ENCODE measurements at regions not wholly inside any gene's neighbourhood (a gene's known extent, or its start where the extent isn't known, plus 50 kb on each side); places are given as distances from the start of the nearest gene placed in this dataset.
"Not testable (repeated sequence)": the region's sequence is repeated elsewhere in the genome, so short reads cannot be mapped to it uniquely, and the experiment has no call there.

- Mint-ChIP-seq H3K36me3 (ENCODE audit: low read depth) (no peaks in the 10 kb centered on the region), H3K27ac (no peak overlapping the region), H3K4me1 (no peaks in the 10 kb centered on the region), H3K4me3 (no peak overlapping the region), H3K9me3 (peaks cover 3% of the 10 kb centered on the region), H3K27me3 (no peaks in the 10 kb centered on the region)
- CTCF ChIA-PET, result no interaction called here
- no peak for DNase-seq
- POLR2A ChIA-PET, result no interaction called here
These were observed 248.9 kb upstream of the THUMPD2 start for GRCh38 chr2:40027968-40028367.

GRCh38 chr2:40025276-40025675 is 246.2 kb upstream of the THUMPD2 start:
- POLR2A ChIA-PET; H3K27me3 Mint-ChIP-seq; CTCF ChIA-PET; H3K4me1 Mint-ChIP-seq; H3K4me3 Mint-ChIP-seq; DNase-seq; H3K27ac Mint-ChIP-seq; H3K36me3 Mint-ChIP-seq (ENCODE audit: low read depth): not testable (repeated sequence)
- peaks cover 18% of the 10 kb centered on the region for H3K9me3 Mint-ChIP-seq

- POLR2A ChIA-PET, result no interaction called here
- Mint-ChIP-seq H3K9me3 (peaks cover 21% of the 10 kb centered on the region), H3K27me3 (no peaks in the 10 kb centered on the region), H3K27ac (no peak overlapping the region), H3K4me3 (no peak overlapping the region), H3K4me1 (no peaks in the 10 kb centered on the region), H3K36me3 (ENCODE audit: low read depth) (no peaks in the 10 kb centered on the region)
- no peak for DNase-seq
- CTCF ChIA-PET, result no interaction called here
These were observed 241.9 kb upstream of the THUMPD2 start for GRCh38 chr2:40020997-40021396.

GRCh38 chr2:40016151-40016885 is 237.3 kb upstream of the THUMPD2 start:
- no peaks in the 10 kb centered on the region for H3K27me3 Mint-ChIP-seq
- no peak overlapping the region for H3K27ac Mint-ChIP-seq
- no peaks in the 10 kb centered on the region for H3K36me3 Mint-ChIP-seq (ENCODE audit: low read depth)
- DNase-seq, result no peak
- ChIA-PET CTCF (no interaction called here), POLR2A (no interaction called here)
- H3K9me3 Mint-ChIP-seq, result peaks cover 13% of the 10 kb centered on the region
- no peaks in the 10 kb centered on the region for H3K4me1 Mint-ChIP-seq
- H3K4me3 Mint-ChIP-seq, result no peak overlapping the region

GRCh38 chr2:40013962-40014361 is 234.9 kb upstream of the THUMPD2 start:
- H3K4me1 Mint-ChIP-seq; CTCF ChIA-PET; POLR2A ChIA-PET; H3K27me3 Mint-ChIP-seq; H3K9me3 Mint-ChIP-seq; H3K36me3 Mint-ChIP-seq (ENCODE audit: low read depth); H3K27ac Mint-ChIP-seq; DNase-seq; H3K4me3 Mint-ChIP-seq: not testable (repeated sequence)

GRCh38 chr2:40004336-40004735 is 225.3 kb upstream of the THUMPD2 start:
- ChIA-PET CTCF (interaction anchor here (1.0 kb wide), 1 partner anchor 91 kb away, joined by 3 read pairs; no protein-coding TSS in a partner anchor), POLR2A (no interaction called here)
- H3K36me3 Mint-ChIP-seq (ENCODE audit: low read depth), result no peaks in the 10 kb centered on the region
- H3K27me3 Mint-ChIP-seq, result no peaks in the 10 kb centered on the region
- no peak overlapping the region for H3K27ac Mint-ChIP-seq
- no peak overlapping the region for H3K4me3 Mint-ChIP-seq
- H3K4me1 Mint-ChIP-seq, result no peaks in the 10 kb centered on the region
- no peak for DNase-seq
- no peaks in the 10 kb centered on the region for H3K9me3 Mint-ChIP-seq

GRCh38 chr2:40002339-40002738 is 223.3 kb upstream of the THUMPD2 start:
- no peaks in the 10 kb centered on the region for H3K4me1 Mint-ChIP-seq
- DNase-seq, result no peak
- ChIA-PET CTCF (no interaction called here), POLR2A (no interaction called here)
- H3K27me3 Mint-ChIP-seq, result no peaks in the 10 kb centered on the region
- H3K9me3 Mint-ChIP-seq, result no peaks in the 10 kb centered on the region
- no peaks in the 10 kb centered on the region for H3K36me3 Mint-ChIP-seq (ENCODE audit: low read depth)
- no peak overlapping the region for H3K4me3 Mint-ChIP-seq
- H3K27ac Mint-ChIP-seq, result no peak overlapping the region

- H3K27me3 Mint-ChIP-seq, result no peaks in the 10 kb centered on the region
- H3K27ac Mint-ChIP-seq, result no peak overlapping the region
- peaks cover 16% of the 10 kb centered on the region for H3K4me1 Mint-ChIP-seq
- no peaks in the 10 kb centered on the region for H3K9me3 Mint-ChIP-seq
- no peak for DNase-seq
- ChIA-PET CTCF (no interaction called here), POLR2A (no interaction called here)
- H3K36me3 Mint-ChIP-seq (ENCODE audit: low read depth), result no peaks in the 10 kb centered on the region
- no peak overlapping the region for H3K4me3 Mint-ChIP-seq
These were observed 220.8 kb upstream of the THUMPD2 start for GRCh38 chr2:39999864-40000263.

GRCh38 chr2:39998617-39999016 is 219.6 kb upstream of the THUMPD2 start:
- Mint-ChIP-seq H3K4me1 (peaks cover 17% of the 10 kb centered on the region), H3K27me3 (no peaks in the 10 kb centered on the region), H3K27ac (no peak overlapping the region), H3K9me3 (no peaks in the 10 kb centered on the region), H3K36me3 (ENCODE audit: low read depth) (no peaks in the 10 kb centered on the region), H3K4me3 (no peak overlapping the region)
- ChIA-PET POLR2A (no interaction called here), CTCF (no interaction called here)
- no peak for DNase-seq

- no peaks in the 10 kb centered on the region for H3K27me3 Mint-ChIP-seq
These were observed 217.6 kb upstream of the THUMPD2 start for GRCh38 chr2:39996653-39997080.

GRCh38 chr2:39995005-39995737 is 216.1 kb upstream of the THUMPD2 start:
- CTCF ChIA-PET, result interaction anchor here (0.5 kb wide), 1 partner anchor 223 kb away, joined by 3 read pairs; no protein-coding TSS in a partner anchor
- POLR2A ChIA-PET, result no interaction called here
- H3K27ac Mint-ChIP-seq, result no peak overlapping the region

More at GRCh38 chr2:39996653-39997080, 217.6 kb upstream of the THUMPD2 start:
- Mint-ChIP-seq H3K9me3 (no peaks in the 10 kb centered on the region), H3K4me1 (peaks cover 17% of the 10 kb centered on the region), H3K27ac (no peak overlapping the region), H3K4me3 (no peak overlapping the region), H3K36me3 (ENCODE audit: low read depth) (no peaks in the 10 kb centered on the region)
- no peak for DNase-seq
- POLR2A ChIA-PET, result no interaction called here
- CTCF ChIA-PET, result no interaction called here

GRCh38 chr2:39994151-39994550 is 215.1 kb upstream of the THUMPD2 start:
- no peak for DNase-seq
- Mint-ChIP-seq H3K9me3 (no peaks in the 10 kb centered on the region), H3K27ac (no peak overlapping the region), H3K27me3 (no peaks in the 10 kb centered on the region), H3K4me1 (peaks cover 17% of the 10 kb centered on the region), H3K4me3 (no peak overlapping the region), H3K36me3 (ENCODE audit: low read depth) (no peaks in the 10 kb centered on the region)
- POLR2A ChIA-PET, result no interaction called here
- CTCF ChIA-PET, result no interaction called here

More at GRCh38 chr2:39995005-39995737, 216.1 kb upstream of the THUMPD2 start:
- no peaks in the 10 kb centered on the region for H3K27me3 Mint-ChIP-seq
- no peak overlapping the region for H3K4me3 Mint-ChIP-seq
- peaks cover 17% of the 10 kb centered on the region for H3K4me1 Mint-ChIP-seq
- no peak for DNase-seq
- no peaks in the 10 kb centered on the region for H3K36me3 Mint-ChIP-seq (ENCODE audit: low read depth)
- no peaks in the 10 kb centered on the region for H3K9me3 Mint-ChIP-seq

GRCh38 chr2:39991298-39991697 is 212.2 kb upstream of the THUMPD2 start:
- Mint-ChIP-seq H3K9me3 (no peaks in the 10 kb centered on the region), H3K27me3 (no peaks in the 10 kb centered on the region), H3K4me3 (no peak overlapping the region), H3K36me3 (ENCODE audit: low read depth) (no peaks in the 10 kb centered on the region), H3K27ac (no peak overlapping the region), H3K4me1 (peaks cover 11% of the 10 kb centered on the region)
- ChIA-PET POLR2A (no interaction called here), CTCF (no interaction called here)
- DNase-seq, result no peak

- CTCF ChIA-PET, result no interaction called here
- Mint-ChIP-seq H3K9me3 (no peaks in the 10 kb centered on the region), H3K4me3 (no peak overlapping the region), H3K27me3 (no peaks in the 10 kb centered on the region), H3K36me3 (ENCODE audit: low read depth) (no peaks in the 10 kb centered on the region), H3K4me1 (peaks cover 3% of the 10 kb centered on the region), H3K27ac (no peak overlapping the region)
- POLR2A ChIA-PET, result no interaction called here
- no peak for DNase-seq
These were observed 211.4 kb upstream of the THUMPD2 start for GRCh38 chr2:39990335-39990900.

Data from activated CD4-positive, alpha-beta memory T cell treated with anti-CD3 and anti-CD28 coated beads, Interleukin-2, amount 10 ng/mL, durations not matched to agents 7 days and 5 days (primary cell).